ENCODE measurements at regions not wholly inside any gene's neighbourhood (a gene's known extent, or its start where the extent isn't known, plus 50 kb on each side); places are given as distances from the start of the nearest gene placed in this dataset.

DNA sequence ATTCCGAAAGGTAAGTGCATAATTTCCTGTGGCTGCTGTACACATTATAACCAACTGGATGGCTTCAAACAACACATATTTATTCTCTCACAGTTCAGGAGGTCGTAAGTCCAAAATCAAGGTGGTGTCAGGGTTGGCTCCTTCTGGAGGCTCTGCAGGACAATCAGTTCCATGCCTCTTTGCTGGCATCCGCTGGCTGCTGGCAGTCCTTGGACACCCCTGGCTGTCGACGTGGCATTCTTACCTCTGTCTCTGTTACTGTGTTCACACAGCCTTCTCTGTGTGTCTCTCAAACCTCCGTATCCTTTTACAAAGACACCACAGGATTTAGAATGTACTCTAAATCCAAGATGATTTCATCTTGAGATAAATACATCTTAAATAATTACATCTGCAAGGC lies 398.8 kb upstream of the ATP10A start:
- 78% methylated on average over 5 of the region's 6 CpGs for WGBS (ENCODE audit: insufficient coverage)
- H3K4me1 Mint-ChIP-seq: no peaks in the 10 kb centered on the region
- POLR2A ChIA-PET: no interaction called here

GRCh38 chr15:26261413-26261812 lies 398.3 kb upstream of the ATP10A start:
- peaks cover 0 to 5% (median 0%) of the 10 kb centered on the region in 4 experiments for H3K27me3 ChIP-seq (replicated peaks in 1 of 4; ENCODE audit: control extremely low read depth in 1 of 4, control insufficient read depth in 3 of 4, insufficient read depth in 4 of 4, low read length in 3 of 4)
- Mint-ChIP-seq H3K27ac (no peak overlapping the region), H3K4me3 (no peak overlapping the region), H3K27me3 (no peaks in the 10 kb centered on the region), H3K9me3 (ENCODE audit: insufficient read depth) (no peaks in the 10 kb centered on the region), H3K4me1 (no peaks in the 10 kb centered on the region)
- H3K27ac ChIP-seq (ENCODE audit: low read length in 2 of 2): no peak overlapping the region
- H3K9me3 ChIP-seq (ENCODE audit: control extremely low read depth in 1 of 3, control insufficient read depth in 2 of 3, insufficient read depth in 1 of 3, low read length in 2 of 3): no peaks in the 10 kb centered on the region
- no peak overlapping the region for H3K4me3 ChIP-seq (ENCODE audit: control extremely low read depth in 1 of 5, extremely low read depth in 1 of 5, insufficient read depth in 1 of 5, low read depth in 2 of 5, low read length in 4 of 5)
- no peak overlapping the region for H3K9ac ChIP-seq (ENCODE audit: low read length)
- TF ChIP-seq EZH2 (IDR thresholded peaks at IDR 0.05; ENCODE audit: borderline replicate concordance, insufficient read depth, low read depth, low read length, poor library complexity, severe bottlenecking) (no peak), CTCF (IDR thresholded peaks at IDR 0.05) (no peak)
- ATAC-seq (ENCODE audit: low read depth) (no peak), DNase-seq (no peak)
- POLR2A ChIA-PET: no interaction called here
- H3K4me2 ChIP-seq (replicated peaks; ENCODE audit: low read depth, low read length, poor library complexity, severe bottlenecking): no peak overlapping the region
- CTCF ChIA-PET: interaction anchor here (0.6 to 2.9 kb wide), 3 partner anchors 20 to 753 kb away, joined by 3 to 23 read pairs (median 4); no protein-coding TSS in a partner anchor
- no peaks in the 10 kb centered on the region for H4K20me1 ChIP-seq (ENCODE audit: control insufficient read depth, insufficient read depth, low read length, poor library complexity, severe bottlenecking)
- no peaks in the 10 kb centered on the region for H3K36me3 ChIP-seq (replicated peaks in 1 of 2; ENCODE audit: control extremely low read depth in 1 of 2, control insufficient read depth in 1 of 2, extremely low read depth in 1 of 2, insufficient read depth in 2 of 2, low read length in 1 of 2)
- H3K79me2 ChIP-seq (ENCODE audit: control insufficient read depth, insufficient read depth, low read length): no peaks in the 10 kb centered on the region
- 70% methylated on average over 5 of the region's 5 CpGs for WGBS (ENCODE audit: insufficient coverage)
- intact Hi-C loops (cut with micrococcal nuclease): no loop called here
- H2AFZ ChIP-seq (ENCODE audit: insufficient read depth, low read depth, low read length, poor library complexity, severe bottlenecking): no peak overlapping the region
- no peaks in the 10 kb centered on the region for H3K4me1 ChIP-seq (ENCODE audit: control insufficient read depth in 2 of 2, insufficient read depth in 2 of 2, low read length in 2 of 2)

More for the DNA sequence above, 398.8 kb upstream of the ATP10A start:
- H3K4me3 ChIP-seq (ENCODE audit: control extremely low read depth in 1 of 5, extremely low read depth in 1 of 5, insufficient read depth in 1 of 5, low read depth in 2 of 5, low read length in 4 of 5): no peak overlapping the region
- no peaks in the 10 kb centered on the region for H3K79me2 ChIP-seq (ENCODE audit: control insufficient read depth, insufficient read depth, low read length)
- no peaks in the 10 kb centered on the region for H3K9me3 ChIP-seq (ENCODE audit: control extremely low read depth in 1 of 3, control insufficient read depth in 2 of 3, insufficient read depth in 1 of 3, low read length in 2 of 3)
- CTCF ChIA-PET: interaction anchor here (2.9 kb wide), 1 partner anchor 753 kb away, joined by 23 read pairs; no protein-coding TSS in a partner anchor
- ATAC-seq (ENCODE audit: low read depth) (no peak), DNase-seq (no peak)
- H3K9me3 Mint-ChIP-seq (ENCODE audit: insufficient read depth): no peaks in the 10 kb centered on the region
- no peaks in the 10 kb centered on the region for H3K36me3 ChIP-seq (replicated peaks in 1 of 2; ENCODE audit: control extremely low read depth in 1 of 2, control insufficient read depth in 1 of 2, extremely low read depth in 1 of 2, insufficient read depth in 2 of 2, low read length in 1 of 2)
- peaks cover 0 to 5% (median 0%) of the 10 kb centered on the region in 4 experiments for H3K27me3 ChIP-seq (replicated peaks in 1 of 4; ENCODE audit: control extremely low read depth in 1 of 4, control insufficient read depth in 3 of 4, insufficient read depth in 4 of 4, low read length in 3 of 4)
- no peaks in the 10 kb centered on the region for H3K27me3 Mint-ChIP-seq
- no peaks in the 10 kb centered on the region for H4K20me1 ChIP-seq (ENCODE audit: control insufficient read depth, insufficient read depth, low read length, poor library complexity, severe bottlenecking)
- H3K4me1 ChIP-seq (ENCODE audit: control insufficient read depth in 2 of 2, insufficient read depth in 2 of 2, low read length in 2 of 2): no peaks in the 10 kb centered on the region
- H3K9ac ChIP-seq (ENCODE audit: low read length): no peak overlapping the region
- no peak overlapping the region for H3K4me3 Mint-ChIP-seq
- no peak overlapping the region for H2AFZ ChIP-seq (ENCODE audit: insufficient read depth, low read depth, low read length, poor library complexity, severe bottlenecking)
- H3K4me2 ChIP-seq (replicated peaks; ENCODE audit: low read depth, low read length, poor library complexity, severe bottlenecking): no peak overlapping the region
- intact Hi-C loops (cut with micrococcal nuclease): no loop called here
- TF ChIP-seq CTCF (IDR thresholded peaks at IDR 0.05) (no peak), EZH2 (IDR thresholded peaks at IDR 0.05; ENCODE audit: borderline replicate concordance, insufficient read depth, low read depth, low read length, poor library complexity, severe bottlenecking) (no peak)
- no peak overlapping the region for H3K27ac ChIP-seq (ENCODE audit: low read length in 2 of 2)
- H3K27ac Mint-ChIP-seq: no peak overlapping the region
